ENCODE measurements at regions not wholly inside any gene's neighbourhood (a gene's known extent, or its start where the extent isn't known, plus 50 kb on each side); places are given as distances from the start of the nearest gene placed in this dataset.

- Mint-ChIP-seq H3K27ac (no peak overlapping the region), H3K9me3 (no peaks in the 10 kb centered on the region), H3K36me3 (no peaks in the 10 kb centered on the region), H3K27me3 (ENCODE audit: insufficient read depth, low read depth) (peaks cover 2% of the 10 kb centered on the region), H3K4me3 (no peak overlapping the region), H3K4me1 (peaks cover 4% of the 10 kb centered on the region)
- Histone ChIP-seq H2AFZ (replicated peaks) (no peak overlapping the region), H3K4me1 (no peaks in the 10 kb centered on the region), H3K27ac (no peak overlapping the region), H3K9ac (no peak overlapping the region), H3K9me3 (ENCODE audit: low read depth) (no peaks in the 10 kb centered on the region), H3K27me3 (no peaks in the 10 kb centered on the region), H4K20me1 (ENCODE audit: low read depth) (no peaks in the 10 kb centered on the region), H3K36me3 (no peaks in the 10 kb centered on the region), H3K4me3 (no peak overlapping the region), H3K79me2 (ENCODE audit: low read depth) (no peaks in the 10 kb centered on the region), H3F3A (ENCODE audit: low read depth) (no peaks in the 10 kb centered on the region), H3K4me2 (no peak overlapping the region)
- TF ChIP-seq EZH2 (IDR thresholded peaks at IDR 0.05) (no peak), CTCF (IDR thresholded peaks at IDR 0.05) (no peak), EZH2phosphoT487 (IDR thresholded peaks at IDR 0.05) (no peak)
- DNase-seq (ENCODE audit: low spot score), result no peak
Observed at GRCh38 chr9:28050046-28050445, 476.8 kb upstream of the C9orf72 start.

GRCh38 chr9:28050941-28051340 lies 477.7 kb upstream of the C9orf72 start:
- H3K79me2 ChIP-seq (ENCODE audit: low read depth), result no peaks in the 10 kb centered on the region
- H3K9ac ChIP-seq, result no peak overlapping the region
- H3K36me3 Mint-ChIP-seq, result no peaks in the 10 kb centered on the region
- peaks cover 2% of the 10 kb centered on the region for H3K27me3 Mint-ChIP-seq (ENCODE audit: insufficient read depth, low read depth)
- H3K27ac Mint-ChIP-seq, result no peak overlapping the region
- H3K4me2 ChIP-seq, result no peak overlapping the region
- H3K9me3 Mint-ChIP-seq, result no peaks in the 10 kb centered on the region
- TF ChIP-seq EZH2 (IDR thresholded peaks at IDR 0.05) (no peak), EZH2phosphoT487 (IDR thresholded peaks at IDR 0.05) (no peak), CTCF (IDR thresholded peaks at IDR 0.05) (no peak)
- no peaks in the 10 kb centered on the region for H4K20me1 ChIP-seq (ENCODE audit: low read depth)
- no peak overlapping the region for H3K27ac ChIP-seq
- H3K4me3 Mint-ChIP-seq, result no peak overlapping the region
- no peaks in the 10 kb centered on the region for H3K4me1 ChIP-seq
- no peak for DNase-seq (ENCODE audit: low spot score)
- H3K36me3 ChIP-seq, result no peaks in the 10 kb centered on the region
- H3K27me3 ChIP-seq, result no peaks in the 10 kb centered on the region
- H2AFZ ChIP-seq (replicated peaks), result no peak overlapping the region
- no peaks in the 10 kb centered on the region for H3K9me3 ChIP-seq (ENCODE audit: low read depth)
- H3K4me3 ChIP-seq, result no peak overlapping the region
- peaks cover 4% of the 10 kb centered on the region for H3K4me1 Mint-ChIP-seq
- no peaks in the 10 kb centered on the region for H3F3A ChIP-seq (ENCODE audit: low read depth)

- no peak overlapping the region for H3K27ac ChIP-seq
- no peak overlapping the region for H3K9ac ChIP-seq
- no peak overlapping the region for H2AFZ ChIP-seq (replicated peaks)
- H3F3A ChIP-seq (ENCODE audit: low read depth), result no peaks in the 10 kb centered on the region
- Mint-ChIP-seq H3K36me3 (no peaks in the 10 kb centered on the region), H3K27ac (no peak overlapping the region), H3K4me3 (no peak overlapping the region), H3K27me3 (ENCODE audit: insufficient read depth, low read depth) (peaks cover 2% of the 10 kb centered on the region), H3K9me3 (no peaks in the 10 kb centered on the region), H3K4me1 (peaks cover 4% of the 10 kb centered on the region)
- no peaks in the 10 kb centered on the region for H3K27me3 ChIP-seq
- H3K36me3 ChIP-seq, result no peaks in the 10 kb centered on the region
- TF ChIP-seq CTCF (IDR thresholded peaks at IDR 0.05) (no peak), EZH2 (IDR thresholded peaks at IDR 0.05) (no peak), EZH2phosphoT487 (IDR thresholded peaks at IDR 0.05) (no peak)
- H3K9me3 ChIP-seq (ENCODE audit: low read depth), result no peaks in the 10 kb centered on the region
- no peak for DNase-seq (ENCODE audit: low spot score)
- no peak overlapping the region for H3K4me3 ChIP-seq
- no peak overlapping the region for H3K4me2 ChIP-seq
- no peaks in the 10 kb centered on the region for H3K79me2 ChIP-seq (ENCODE audit: low read depth)
- H4K20me1 ChIP-seq (ENCODE audit: low read depth), result no peaks in the 10 kb centered on the region
- H3K4me1 ChIP-seq, result no peaks in the 10 kb centered on the region
Observed at GRCh38 chr9:28051559-28052503, 478.6 kb upstream of the C9orf72 start.

Measured in neural progenitor cell (in vitro differentiated cells).